Activated CD4-positive, alpha-beta T cell treated with anti-CD3 and anti-CD28 coated beads for 4 hours (primary cell): ENCODE measurements at regions not wholly inside any gene's neighbourhood (a gene's known extent, or its start where the extent isn't known, plus 50 kb on each side); places are given as distances from the start of the nearest gene placed in this dataset.
A peak's percentile ranks its signal among the peaks of the same experiment; 100 is the strongest.

Experiments used
- DNase-seq, 2 donors: peaks; one replicate each; pipeline ENCODE4 v3.0.0-alpha.2; 2020

GRCh38 chr2:198387677-198388076, 583.3 kb downstream of the PLCL1 start:
- DNase-seq: no peak

DNA sequence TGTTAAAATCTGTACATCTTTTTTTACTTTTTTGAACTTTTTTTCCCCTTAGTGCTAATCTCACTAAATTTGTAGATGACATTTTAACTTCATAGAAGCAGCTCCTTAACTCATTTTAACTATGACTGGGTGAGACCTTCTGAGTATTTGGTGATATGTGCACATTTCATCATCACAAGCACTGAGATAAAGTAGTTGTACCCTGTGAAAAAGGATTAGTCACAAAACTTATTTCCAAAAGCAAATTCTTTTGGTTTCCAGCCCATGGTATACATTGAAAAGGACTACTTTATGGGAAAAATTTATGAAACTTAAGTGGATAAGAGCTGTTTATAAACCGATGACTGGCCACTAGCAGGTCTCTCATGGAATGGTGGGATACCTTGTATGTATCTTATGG, 581.5 kb downstream of the PLCL1 start:
- DNase-seq: no peak

GRCh38 chr2:198385326-198385725, 580.9 kb downstream of the PLCL1 start:
- DNase-seq: no peak

DNA sequence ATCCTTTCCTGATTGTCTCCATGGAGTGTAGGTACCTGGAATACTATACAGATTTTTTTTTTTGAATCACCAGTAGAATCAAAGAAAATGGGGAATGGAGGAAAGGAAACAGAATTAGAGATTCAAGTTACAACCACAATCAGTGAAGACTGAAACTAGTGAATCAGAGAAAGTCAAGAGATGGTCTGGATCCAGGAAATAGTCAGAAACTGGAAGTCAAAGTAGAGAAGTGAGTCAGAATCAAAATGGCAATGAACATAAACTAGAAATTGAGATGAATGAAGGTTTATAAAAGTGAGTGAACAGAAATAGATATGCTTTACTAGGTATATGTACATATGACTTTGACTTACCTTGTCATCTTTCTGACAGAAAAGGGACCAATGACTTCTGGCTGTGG, 579.0 kb downstream of the PLCL1 start:
- DNase-seq: no peak

- DNase-seq: no peak
Measured at GRCh38 chr2:198382811-198383210, 578.4 kb downstream of the PLCL1 start.

GRCh38 chr2:198376677-198377076, 572.3 kb downstream of the PLCL1 start:
- no peak for DNase-seq

GRCh38 chr2:198375083-198375410, 570.7 kb downstream of the PLCL1 start:
- DNase-seq: no peak

DNA sequence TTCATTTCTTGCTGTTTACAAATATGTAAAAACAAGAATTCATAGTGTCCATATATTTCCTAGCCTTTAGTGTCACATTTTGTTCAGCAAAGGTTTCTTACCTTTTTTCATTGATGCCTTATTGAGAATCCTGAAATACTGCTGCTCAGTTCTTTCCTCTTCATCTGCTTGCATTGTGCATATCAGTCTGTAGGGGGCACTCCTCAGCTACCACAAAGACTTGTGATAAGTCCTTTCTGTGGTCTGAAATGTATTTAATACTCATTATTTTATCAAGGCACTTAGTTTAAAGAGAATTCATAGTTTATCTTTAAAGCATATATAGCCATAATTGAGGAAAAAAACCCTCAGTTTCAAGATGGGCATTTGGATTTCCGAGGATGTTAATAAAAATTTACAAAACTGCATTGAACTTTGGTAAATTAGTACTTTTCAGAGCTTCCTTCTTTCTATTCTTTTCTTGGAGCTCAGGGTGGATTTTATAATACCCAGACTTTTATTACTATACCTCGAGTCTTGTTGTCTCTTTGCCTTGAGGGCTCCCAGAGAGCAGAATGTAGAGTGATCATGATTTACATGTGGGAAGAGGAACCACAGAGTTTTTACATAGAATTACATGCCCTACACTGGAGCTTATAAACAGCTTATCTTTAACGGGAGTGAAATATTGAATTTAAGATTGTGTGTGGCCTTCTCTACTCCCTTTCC, 570.1 kb downstream of the PLCL1 start:
- peak in 1 of 2 donors; percentile 8 for DNase-seq

DNA sequence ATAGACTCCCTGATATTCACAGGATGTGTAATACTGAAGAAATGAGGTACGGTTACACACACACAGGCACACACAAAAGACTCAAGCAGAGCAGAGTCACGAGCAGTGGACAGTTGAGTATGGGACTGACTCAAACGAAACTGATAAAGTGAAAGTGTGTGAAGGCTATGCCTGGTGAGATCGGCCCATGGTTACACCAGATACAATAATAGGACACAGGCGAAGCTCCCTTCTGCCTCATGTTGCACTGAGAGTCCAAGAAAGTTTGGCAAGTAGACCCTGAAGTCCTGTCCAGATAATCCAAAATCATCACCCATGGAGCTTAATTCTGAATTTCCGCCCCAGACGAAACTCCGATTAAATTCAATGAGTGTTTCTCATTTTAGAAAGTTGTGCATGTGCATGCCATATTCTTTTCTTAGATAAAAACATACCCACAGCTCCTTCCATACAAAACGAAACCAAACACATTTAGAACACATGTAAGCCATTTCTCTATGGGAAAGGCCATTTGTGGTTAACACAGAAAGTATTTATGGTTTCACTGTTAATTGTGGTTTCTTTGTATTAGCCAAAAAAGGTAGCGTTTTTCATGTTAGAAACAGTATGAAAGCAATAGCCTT, 567.6 kb downstream of the PLCL1 start:
- DNase-seq: no peak

DNA sequence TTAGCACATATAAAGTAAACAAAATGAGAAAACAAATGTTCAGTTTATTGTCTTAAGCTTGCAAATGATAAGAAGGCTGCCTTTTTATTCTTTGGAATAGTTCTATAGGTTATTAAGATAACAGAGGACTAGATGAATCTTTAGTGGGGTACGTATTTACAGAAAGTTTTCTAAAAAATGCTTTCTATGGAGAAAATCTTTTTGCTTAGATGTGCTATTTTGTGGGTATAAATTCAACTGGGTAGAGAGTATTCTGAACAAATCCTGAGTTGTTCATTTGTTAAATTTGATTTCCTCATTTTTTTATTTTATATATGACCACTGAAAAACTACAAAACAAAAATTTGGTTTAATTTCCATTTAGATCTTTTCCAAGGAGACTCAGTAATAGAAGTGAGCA, 566.9 kb downstream of the PLCL1 start:
- DNase-seq: no peak

- DNase-seq: no peak
Measured at GRCh38 chr2:198368089-198368488, 563.7 kb downstream of the PLCL1 start.

GRCh38 chr2:198362740-198363139, 558.3 kb downstream of the PLCL1 start:
- DNase-seq: no peak

- no peak for DNase-seq
Measured at GRCh38 chr2:198359308-198359707, 554.9 kb downstream of the PLCL1 start.

- no peak for DNase-seq
Measured at GRCh38 chr2:198356157-198356556, 551.8 kb downstream of the PLCL1 start.

GRCh38 chr2:198351647-198352046, 547.3 kb downstream of the PLCL1 start:
- DNase-seq: no peak

- no peak for DNase-seq
Measured at GRCh38 chr2:198347946-198348345, 543.6 kb downstream of the PLCL1 start.

GRCh38 chr2:198347349-198347748, 543.0 kb downstream of the PLCL1 start:
- DNase-seq: no peak

GRCh38 chr2:198343471-198343870, 539.1 kb downstream of the PLCL1 start:
- no peak for DNase-seq

DNA sequence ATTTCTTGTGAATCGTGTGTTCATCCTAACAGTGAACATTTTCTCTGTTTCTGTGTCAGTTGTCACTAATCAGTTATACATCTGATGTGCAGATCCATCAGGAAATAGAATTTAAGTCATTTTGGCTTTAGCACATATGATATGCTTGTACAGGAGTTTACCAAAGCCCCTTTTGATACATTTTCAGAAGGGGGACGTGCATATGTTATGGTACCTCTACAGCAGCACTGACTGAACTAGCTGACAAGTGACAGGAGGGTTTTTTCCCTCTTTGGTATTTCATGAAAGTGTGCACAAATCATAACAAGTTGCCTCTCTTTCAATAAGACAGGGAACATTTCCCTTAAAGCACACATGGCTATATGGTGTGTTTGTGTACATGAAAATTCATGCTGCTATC, 536.5 kb downstream of the PLCL1 start:
- DNase-seq: no peak

DNA sequence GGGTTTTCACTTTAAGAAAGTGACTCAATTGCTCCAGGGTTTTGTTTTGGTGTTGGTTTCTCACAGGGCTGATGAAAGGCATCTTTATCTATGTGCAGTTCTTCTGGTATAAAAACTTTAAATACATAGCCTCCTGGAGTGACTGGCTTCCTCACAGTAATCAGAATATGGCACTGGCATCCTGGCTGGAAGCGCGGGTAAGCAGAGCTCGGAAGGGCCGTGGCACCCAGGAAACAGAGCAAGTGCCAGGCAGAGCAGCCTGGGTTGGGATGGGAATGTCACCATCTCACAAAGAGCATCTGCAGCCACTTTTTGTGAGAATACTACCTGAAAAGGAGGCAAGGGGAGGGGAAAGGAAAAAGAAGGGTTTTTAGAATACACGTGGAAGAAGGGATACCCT, 534.7 kb downstream of the PLCL1 start:
- DNase-seq: no peak

GRCh38 chr2:198337368-198337767, 533.0 kb downstream of the PLCL1 start:
- no peak for DNase-seq

- DNase-seq: no peak
Measured at GRCh38 chr2:198328454-198328853, 524.1 kb downstream of the PLCL1 start.

GRCh38 chr2:198327526-198327925, 523.1 kb downstream of the PLCL1 start:
- no peak for DNase-seq

DNA sequence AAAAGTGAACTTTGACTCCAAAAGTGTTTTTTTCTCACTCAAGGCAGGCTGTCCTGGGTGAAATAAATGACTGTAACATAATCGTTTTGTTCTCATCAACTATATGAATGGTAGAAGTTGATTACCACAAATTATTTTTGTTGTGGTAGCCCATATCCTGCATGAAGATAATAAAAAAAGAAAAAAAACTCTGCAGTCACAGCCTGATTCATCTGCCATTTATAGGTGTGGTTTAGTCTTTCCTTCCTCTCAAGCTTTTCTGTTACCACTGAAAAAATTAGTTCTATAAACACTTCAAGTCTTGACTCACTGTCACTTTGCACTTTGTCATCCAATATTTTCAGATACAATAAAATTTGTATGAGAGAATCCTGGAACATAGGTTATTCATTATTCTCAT, 522.0 kb downstream of the PLCL1 start:
- no peak for DNase-seq

DNA sequence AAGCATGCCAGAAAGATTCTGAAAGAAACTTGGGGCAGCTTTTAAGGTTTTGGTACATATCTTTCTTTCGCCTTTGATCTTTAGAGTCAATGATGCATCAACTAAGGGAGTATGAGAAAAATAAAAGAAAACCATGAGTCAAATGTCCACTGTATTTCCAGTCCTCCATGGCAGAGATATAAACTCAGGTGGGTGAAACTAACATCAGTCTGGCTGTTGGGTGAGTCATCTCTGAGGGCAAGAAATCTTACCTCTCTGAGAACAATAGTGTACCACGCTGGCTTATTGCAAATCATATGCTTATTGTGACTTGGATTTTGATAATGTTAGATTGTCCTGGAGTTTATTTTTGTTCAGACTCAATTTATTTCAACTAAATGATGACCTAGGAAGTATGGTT, 521.0 kb downstream of the PLCL1 start:
- DNase-seq: peak in 1 of 2 donors; percentile 13
